NT2/D1 (cell line): ENCODE measurements at regions not wholly inside any gene's neighbourhood (a gene's known extent, or its start where the extent isn't known, plus 50 kb on each side); places are given as distances from the start of the nearest gene placed in this dataset.

Source experiments
- YY1 ChIP-seq: IDR thresholded peaks from 2 replicates; pipeline ENCODE4 v1.6.1; 2011; ENCODE audit not compliant: insufficient read length, insufficient read depth
- ZNF274 ChIP-seq: IDR thresholded peaks from 2 replicates; pipeline ENCODE4 v1.6.1; 2011; ENCODE audit warnings: mild to moderate bottlenecking, low read depth, low read length

DNA sequence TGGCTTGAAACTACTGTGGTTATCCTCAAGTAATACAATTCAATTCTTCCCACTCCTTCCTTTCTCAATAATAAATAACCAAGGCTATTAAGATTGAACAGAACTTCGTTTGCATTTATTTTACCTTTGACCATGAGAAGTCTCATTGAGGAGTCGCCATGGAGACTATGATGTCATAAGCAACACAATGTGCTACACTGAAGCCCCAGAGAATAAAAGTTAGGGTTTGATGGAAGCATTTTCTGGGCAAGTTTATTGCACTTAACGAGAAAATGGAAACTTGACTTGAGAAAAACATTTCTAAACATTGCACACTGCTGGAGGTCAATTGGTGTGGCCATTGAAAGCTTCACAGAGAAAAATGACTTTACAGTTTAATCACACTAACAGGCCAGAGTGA is 121.5 kb downstream of the FAM76B start:
- no peak for TF ChIP-seq YY1
- TF ChIP-seq ZNF274 = no peak
